Common myeloid progenitor, CD34-positive (primary cell): ENCODE measurements at regions not wholly inside any gene's neighbourhood (a gene's known extent, or its start where the extent isn't known, plus 50 kb on each side); places are given as distances from the start of the nearest gene placed in this dataset.
"Not testable (repeated sequence)": the region's sequence is repeated elsewhere in the genome, so short reads cannot be mapped to it uniquely, and the experiment has no call there.

ENCODE experiments used
- CTCF ChIA-PET: fragments of 350-600 bp; sonication (Branson Sonifier 250); formaldehyde crosslinking; loops from one replicate; lab custom pipeline; 2021; ENCODE audit warnings: antibody characterized with exemption; lab: Charles Lee
- POLR2A ChIA-PET: fragments of 350-600 bp; sonication (Branson Sonifier 250); formaldehyde crosslinking; loops from one replicate; lab custom pipeline; 2021; ENCODE audit warnings: antibody characterized with exemption; lab: Charles Lee
- DNase-seq, 3 donors: peaks; one replicate each; pipeline versions ENCODE4 v3.0.0 to v3.0.0-alpha.2; 2013
- H3K27ac ChIP-seq, 2 experiments: 1 replicate in 1 of 2; 2 replicates in 1 of 2; pipeline ENCODE4 v1.7.0; 2013; ENCODE audit warnings: inconsistent platforms in 2 of 2, low read length in 2 of 2, mild to moderate bottlenecking in 2 of 2, low read depth in 1 of 2, moderate library complexity in 1 of 2; ENCODE audit not compliant: severe bottlenecking in 2 of 2, insufficient read depth in 1 of 2, poor library complexity in 1 of 2
- H3K27me3 ChIP-seq, 5 experiments: replicated peaks in 2 of 5; 1 replicate in 3 of 5; 2 replicates in 2 of 5; pipeline versions ENCODE4 v1.6.1 to v1.7.0; 2013; ENCODE audit warnings: low read length in 4 of 5, mild to moderate bottlenecking in 2 of 5, moderate library complexity in 2 of 5, inconsistent platforms in 1 of 5; ENCODE audit not compliant: insufficient read depth in 5 of 5, control insufficient read depth in 4 of 5
- H3K36me3 ChIP-seq, 4 experiments: 1 replicate in 2 of 4; 2 replicates in 2 of 4; pipeline versions ENCODE4 v1.6.1 to v1.7.0; 2013; ENCODE audit warnings: low read length in 3 of 4, control low read depth in 1 of 4, mild to moderate bottlenecking in 1 of 4; ENCODE audit not compliant: control insufficient read depth in 4 of 4, insufficient read depth in 4 of 4
- H3K4me1 ChIP-seq, 4 experiments: 1 replicate in 3 of 4; 2 replicates in 1 of 4; pipeline versions ENCODE4 v1.6.1 to v1.7.1; 2013; ENCODE audit warnings: low read length in 3 of 4, mild to moderate bottlenecking in 3 of 4, control low read depth in 1 of 4, inconsistent platforms in 1 of 4, moderate library complexity in 1 of 4; ENCODE audit not compliant: control insufficient read depth in 4 of 4, insufficient read depth in 4 of 4; ENCODE audit errors: control extremely low read depth in 1 of 4
- H3K4me3 ChIP-seq, 7 experiments: 1 replicate in 4 of 7; 2 replicates in 3 of 7; pipeline versions ENCODE4 v1.5.1 to v1.7.0; 2013; ENCODE audit warnings: mild to moderate bottlenecking in 7 of 7, low read length in 6 of 7, moderate library complexity in 6 of 7, inconsistent platforms in 2 of 7, low read depth in 2 of 7, control low read depth in 1 of 7; ENCODE audit not compliant: insufficient read depth in 4 of 7, control insufficient read depth in 1 of 7; ENCODE audit errors: extremely low read depth in 1 of 7
- H3K9me3 ChIP-seq, 5 experiments: 1 replicate in 4 of 5; 2 replicates in 1 of 5; pipeline versions ENCODE4 v1.6.1 to v1.7.1; 2013; ENCODE audit warnings: low read length in 4 of 5, mild to moderate bottlenecking in 2 of 5, inconsistent platforms in 1 of 5, low read depth in 1 of 5, moderate library complexity in 1 of 5; ENCODE audit not compliant: control insufficient read depth in 4 of 5, insufficient read depth in 2 of 5; ENCODE audit errors: control extremely low read depth in 1 of 5
- WGBS: methylation state at CpG from one replicate; pipeline ENCODE4 v1.1.5; 2013; ENCODE audit not compliant: insufficient coverage; 5-methylcytosine and 5-hydroxymethylcytosine counted together

DNA sequence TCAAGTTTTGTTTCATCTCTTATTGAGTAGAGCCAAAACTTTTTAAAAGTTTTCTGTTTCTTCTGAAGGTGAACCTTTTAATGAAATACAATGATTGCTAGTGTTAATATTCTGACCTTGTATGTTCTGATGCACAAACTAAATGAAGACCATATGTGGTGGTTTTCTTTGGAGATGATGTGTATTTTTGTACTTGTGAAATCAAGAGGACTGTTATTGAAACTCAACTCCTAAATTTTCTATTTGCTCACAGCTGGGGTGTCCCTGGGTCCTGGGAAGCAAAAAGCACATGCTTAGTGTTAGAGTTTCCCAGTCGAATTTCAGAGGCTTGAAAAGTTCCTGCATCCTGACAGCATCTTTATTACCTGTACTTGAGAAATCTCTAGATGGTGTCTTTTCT, 1185.8 kb upstream of the ALCAM start:
- Histone ChIP-seq H3K4me1 (no peaks in the 10 kb centered on the region), H3K36me3 (no peaks in the 10 kb centered on the region), H3K4me3 (no peak overlapping the region), H3K27me3 (no peaks in the 10 kb centered on the region), H3K27ac (no peak overlapping the region), H3K9me3 (no peaks in the 10 kb centered on the region)
- WGBS, result no CpG with 5 or more reads among the region's 1 CpG
- ChIA-PET CTCF (no interaction called here), POLR2A (no interaction called here)
- DNase-seq, result no peak

DNA sequence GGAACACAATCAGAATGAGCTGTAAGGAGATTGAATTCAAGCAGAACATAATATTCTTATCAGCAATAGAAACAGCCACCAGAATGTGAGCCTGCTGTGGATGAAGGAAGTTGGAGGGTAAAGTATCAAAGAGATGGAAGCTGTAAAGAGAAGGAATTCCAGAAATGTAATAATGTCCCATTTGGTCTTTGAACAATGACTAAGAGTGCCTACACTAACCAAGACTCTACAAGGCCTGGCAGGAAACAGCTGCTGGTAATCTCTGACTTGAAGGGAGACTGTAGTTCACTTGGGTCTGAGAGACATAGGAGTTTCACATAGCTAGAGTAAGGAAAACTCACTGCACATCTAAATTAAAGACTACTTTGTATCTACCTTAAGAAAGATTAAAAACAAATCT, 1176.0 kb upstream of the ALCAM start:
- Histone ChIP-seq H3K9me3 (no peaks in the 10 kb centered on the region), H3K27me3 (no peaks in the 10 kb centered on the region), H3K4me3 (no peak overlapping the region), H3K27ac (no peak overlapping the region), H3K4me1 (no peaks in the 10 kb centered on the region), H3K36me3 (no peaks in the 10 kb centered on the region)
- POLR2A ChIA-PET, result no interaction called here
- CTCF ChIA-PET, result no interaction called here
- DNase-seq, result no peak

- Histone ChIP-seq H3K9me3 (no peaks in the 10 kb centered on the region), H3K4me3 (no peak overlapping the region), H3K27me3 (no peaks in the 10 kb centered on the region), H3K4me1 (no peaks in the 10 kb centered on the region), H3K36me3 (no peaks in the 10 kb centered on the region), H3K27ac (no peak overlapping the region)
- ChIA-PET CTCF (no interaction called here), POLR2A (no interaction called here)
- DNase-seq, result peak in 1 of 3 donors; percentile 24
- no CpG with 5 or more reads among the region's 2 CpGs for WGBS
These were observed 1168.6 kb upstream of the ALCAM start for GRCh38 chr3:104198131-104198530.

GRCh38 chr3:104206925-104207324, 1159.8 kb upstream of the ALCAM start:
- CTCF ChIA-PET, result no interaction called here
- no peaks in the 10 kb centered on the region for H3K9me3 ChIP-seq
- H3K4me1 ChIP-seq, result no peaks in the 10 kb centered on the region
- POLR2A ChIA-PET, result no interaction called here
- WGBS, result 100% methylated on average over 1 of the region's 2 CpGs
- no peak for DNase-seq
- no peaks in the 10 kb centered on the region for H3K27me3 ChIP-seq
- H3K4me3 ChIP-seq, result no peak overlapping the region
- H3K36me3 ChIP-seq, result no peaks in the 10 kb centered on the region
- H3K27ac ChIP-seq, result no peak overlapping the region

DNA sequence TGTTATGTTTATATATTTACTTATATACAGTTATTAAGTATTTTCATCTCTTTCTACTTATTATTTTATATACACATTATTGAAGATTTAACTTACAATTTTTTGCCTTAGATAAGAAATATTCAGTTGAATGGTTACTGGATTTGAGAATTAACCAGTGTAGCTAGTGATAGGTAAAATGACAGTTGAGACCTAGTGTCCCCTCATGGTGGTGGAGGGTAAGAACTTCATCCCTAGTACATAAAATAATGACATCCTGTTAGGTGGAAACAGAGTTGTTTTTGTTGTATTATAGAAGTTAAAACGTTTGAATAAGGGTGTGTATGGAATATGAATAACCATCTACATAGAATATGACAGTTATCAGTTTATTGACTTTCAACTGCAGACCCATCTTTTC, 1152.4 kb upstream of the ALCAM start:
- no peak for DNase-seq
- H3K27ac ChIP-seq, result no peak overlapping the region
- H3K27me3 ChIP-seq, result no peaks in the 10 kb centered on the region
- ChIA-PET POLR2A (no interaction called here), CTCF (no interaction called here)
- no peaks in the 10 kb centered on the region for H3K9me3 ChIP-seq
- H3K4me3 ChIP-seq, result no peak overlapping the region
- H3K36me3 ChIP-seq, result no peaks in the 10 kb centered on the region
- whole genome bisulfite sequencing, result no CpG with 5 or more reads among the region's 1 CpG
- no peaks in the 10 kb centered on the region for H3K4me1 ChIP-seq

DNA sequence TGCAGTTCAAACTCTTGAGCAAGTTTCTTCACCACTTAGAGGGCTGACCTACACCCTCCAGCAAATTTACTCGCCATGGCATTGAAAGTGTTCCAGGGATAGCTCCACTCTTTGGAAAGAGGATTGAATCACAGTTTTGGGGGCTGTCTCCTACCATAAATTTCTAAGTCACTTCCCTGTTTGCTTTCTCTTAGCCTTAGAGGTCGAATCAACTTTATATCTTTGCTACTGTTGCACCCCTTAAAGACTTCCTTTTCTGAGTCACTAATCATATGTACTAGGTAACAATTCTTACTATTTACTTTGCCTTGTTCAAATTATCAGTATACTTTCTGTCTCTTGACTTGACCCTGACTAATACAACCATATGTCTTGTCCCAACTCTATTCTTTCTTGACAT, 1151.8 kb upstream of the ALCAM start:
- no peak for DNase-seq
- H3K36me3 ChIP-seq, result no peaks in the 10 kb centered on the region
- CTCF ChIA-PET, result no interaction called here
- no peak overlapping the region for H3K4me3 ChIP-seq
- H3K27me3 ChIP-seq, result no peaks in the 10 kb centered on the region
- WGBS, result 90% methylated on average over 2 of the region's 2 CpGs
- no peaks in the 10 kb centered on the region for H3K4me1 ChIP-seq
- H3K27ac ChIP-seq, result no peak overlapping the region
- POLR2A ChIA-PET, result no interaction called here
- H3K9me3 ChIP-seq, result no peaks in the 10 kb centered on the region

GRCh38 chr3:104219046-104219445, 1147.7 kb upstream of the ALCAM start:
- WGBS, result 88% methylated on average over 1 of the region's 2 CpGs
- H3K27me3 ChIP-seq, CTCF ChIA-PET, H3K4me1 ChIP-seq, DNase-seq, POLR2A ChIA-PET, H3K27ac ChIP-seq, H3K4me3 ChIP-seq, H3K9me3 ChIP-seq, H3K36me3 ChIP-seq: not testable (repeated sequence)
